ENCODE measurements at regions not wholly inside any gene's neighbourhood (a gene's known extent, or its start where the extent isn't known, plus 50 kb on each side); places are given as distances from the start of the nearest gene placed in this dataset.
A peak's percentile ranks its signal among the peaks of the same experiment; 100 is the strongest.

GRCh38 chr4:123259676-123260646, 136.6 kb upstream of the SPRY1 start:
- DNase-seq (no peak), ATAC-seq (ENCODE audit: low read depth in 2 of 2) (no peak)
- H3K9me3 Mint-ChIP-seq = no peaks in the 10 kb centered on the region
- peak overlapping the region in 5 of 8 donors; percentile 11 to 63 (median 17) for H3K4me3 Mint-ChIP-seq
- no peaks in the 10 kb centered on the region for H3K27me3 Mint-ChIP-seq
- H3K36me3 Mint-ChIP-seq = peaks cover 9 to 37% of the 10 kb centered on the region in 2 donors
- H3K27ac Mint-ChIP-seq = peak overlapping the region in 3 of 6 donors; percentile 23 to 53 (median 32)
- H3K4me1 Mint-ChIP-seq = peaks cover 23 to 30% (median 27%) of the 10 kb centered on the region in 3 donors

- Mint-ChIP-seq H3K4me1 (peaks cover 23 to 30% (median 27%) of the 10 kb centered on the region in 3 donors), H3K36me3 (peaks cover 9 to 37% of the 10 kb centered on the region in 2 donors), H3K9me3 (no peaks in the 10 kb centered on the region), H3K27ac (peak overlapping the region in 2 of 6 donors; percentile 2 to 53), H3K27me3 (no peaks in the 10 kb centered on the region), H3K4me3 (peak overlapping the region in 5 of 8 donors; percentile 11 to 63 (median 17))
- ATAC-seq (ENCODE audit: low read depth in 2 of 2) (no peak), DNase-seq (no peak)
Measured at GRCh38 chr4:123260653-123261052, 135.9 kb upstream of the SPRY1 start.

GRCh38 chr4:123262080-123262479, 134.5 kb upstream of the SPRY1 start:
- Mint-ChIP-seq H3K27ac (peak overlapping the region in 2 of 6 donors; percentile 65 to 87), H3K9me3 (no peaks in the 10 kb centered on the region), H3K36me3 (peaks cover 8 to 25% of the 10 kb centered on the region in 2 donors), H3K27me3 (no peaks in the 10 kb centered on the region), H3K4me3 (no peak overlapping the region), H3K4me1 (peaks cover 23 to 30% (median 27%) of the 10 kb centered on the region in 3 donors)
- ATAC-seq (ENCODE audit: low read depth in 2 of 2) (no peak), DNase-seq (no peak)

DNA sequence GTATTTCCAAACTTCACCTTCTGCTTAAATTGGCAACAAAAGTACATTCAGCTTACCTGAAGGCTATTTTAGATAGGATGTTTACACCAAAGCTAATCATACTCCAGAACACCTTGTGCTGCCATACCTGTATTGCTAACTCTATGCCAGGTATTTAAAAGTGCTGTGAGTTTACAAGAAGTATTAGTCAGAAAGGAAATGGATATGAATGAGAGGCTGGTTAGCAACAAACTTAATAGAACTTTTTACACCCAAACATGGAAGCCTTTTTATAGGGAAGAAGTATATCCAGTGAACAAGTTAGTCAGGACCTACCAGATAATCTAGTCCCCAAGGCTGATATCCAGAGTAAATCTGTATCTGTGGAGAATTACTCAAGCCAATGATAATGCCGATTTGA, 131.2 kb upstream of the SPRY1 start:
- no peak for ATAC-seq (ENCODE audit: low read depth in 2 of 2)
- Mint-ChIP-seq H3K4me3 (no peak overlapping the region), H3K4me1 (peaks cover 1 to 5% (median 4%) of the 10 kb centered on the region in 3 donors), H3K9me3 (no peaks in the 10 kb centered on the region), H3K27me3 (no peaks in the 10 kb centered on the region), H3K27ac (no peak overlapping the region), H3K36me3 (peaks cover 0 to 28% of the 10 kb centered on the region in 2 donors)
- no peak for DNase-seq

GRCh38 chr4:123266221-123266620, 130.4 kb upstream of the SPRY1 start:
- ATAC-seq (ENCODE audit: low read depth in 2 of 2) = no peak
- Mint-ChIP-seq H3K4me3 (no peak overlapping the region), H3K27me3 (no peaks in the 10 kb centered on the region), H3K4me1 (no peaks in the 10 kb centered on the region), H3K9me3 (no peaks in the 10 kb centered on the region), H3K27ac (no peak overlapping the region), H3K36me3 (peaks cover 0 to 23% of the 10 kb centered on the region in 2 donors)
- DNase-seq = no peak

GRCh38 chr4:123278755-123279154, 117.8 kb upstream of the SPRY1 start:
- Mint-ChIP-seq H3K9me3 (peaks cover 0 to 6% (median 2%) of the 10 kb centered on the region in 7 donors), H3K4me1 (peaks cover 0 to 2% (median 1%) of the 10 kb centered on the region in 3 donors), H3K4me3 (no peak overlapping the region), H3K27me3 (no peaks in the 10 kb centered on the region), H3K36me3 (peaks cover 8 to 27% of the 10 kb centered on the region in 2 donors), H3K27ac (no peak overlapping the region)
- no peak for ATAC-seq (ENCODE audit: low read depth in 2 of 2)
- DNase-seq = no peak

GRCh38 chr4:123283371-123283895, 113.2 kb upstream of the SPRY1 start:
- Mint-ChIP-seq H3K4me3 (no peak overlapping the region), H3K9me3 (peaks cover 0 to 6% (median 3%) of the 10 kb centered on the region in 7 donors), H3K27me3 (no peaks in the 10 kb centered on the region), H3K27ac (no peak overlapping the region), H3K36me3 (peaks cover 10 to 19% of the 10 kb centered on the region in 2 donors), H3K4me1 (peaks cover 9 to 27% (median 15%) of the 10 kb centered on the region in 3 donors)
- ATAC-seq (ENCODE audit: low read depth in 2 of 2) = no peak
- no peak for DNase-seq

DNA sequence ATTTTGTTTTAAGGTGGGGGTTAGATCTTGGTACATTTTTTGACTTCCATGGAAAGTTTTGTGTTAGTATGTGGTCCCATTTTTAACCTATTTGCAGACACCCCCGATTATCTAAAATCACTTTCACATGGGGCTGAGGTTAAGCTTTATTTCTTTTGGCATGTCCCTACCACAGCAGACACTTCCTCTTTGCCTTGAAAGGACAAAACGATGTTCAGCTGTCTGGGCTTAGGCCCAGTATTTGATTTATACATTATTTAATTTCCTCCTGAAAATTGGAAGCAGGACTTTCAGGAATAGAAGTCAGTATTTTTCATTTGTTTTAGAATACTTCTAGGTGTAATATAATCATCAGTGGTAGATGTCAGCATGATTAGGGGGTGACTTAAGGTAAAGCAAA, 112.4 kb upstream of the SPRY1 start:
- no peak overlapping the region for H3K27ac Mint-ChIP-seq

DNA sequence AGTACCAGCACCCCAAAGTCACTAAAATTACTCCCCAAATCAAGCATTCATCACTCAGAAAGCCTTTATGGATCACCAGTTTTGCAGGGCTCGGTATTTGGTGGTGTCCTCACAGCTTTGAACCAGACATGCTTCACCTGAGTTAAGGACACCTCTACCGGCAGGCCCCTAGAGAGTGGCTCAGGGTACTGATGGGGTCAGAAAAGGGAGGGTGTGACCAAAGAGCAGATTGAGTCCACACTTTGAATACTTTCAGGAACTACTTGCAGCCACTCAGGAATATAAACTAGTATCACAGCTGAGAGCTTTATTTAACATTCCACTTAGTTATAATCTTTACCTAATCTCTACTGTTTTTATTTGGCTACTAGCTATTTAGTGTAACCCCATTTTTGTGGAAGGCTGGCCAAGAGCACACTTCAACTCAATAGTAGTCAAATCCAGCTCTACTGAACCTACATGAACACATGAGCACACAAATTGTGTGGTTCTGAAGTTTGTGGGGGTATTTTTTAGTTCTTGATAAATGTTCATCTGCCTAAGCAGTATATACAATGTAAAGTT, 109.6 kb upstream of the SPRY1 start:
- no peak overlapping the region for H3K27ac Mint-ChIP-seq
- DNase-seq (no peak), ATAC-seq (ENCODE audit: low read depth in 2 of 2) (no peak)
- H3K36me3 Mint-ChIP-seq = peaks cover 40 to 41% of the 10 kb centered on the region in 2 donors
- H3K9me3 Mint-ChIP-seq = peaks cover 18 to 38% (median 31%) of the 10 kb centered on the region in 7 donors
- peaks cover 11 to 31% (median 16%) of the 10 kb centered on the region in 3 donors for H3K4me1 Mint-ChIP-seq
- peak overlapping the region in 1 of 8 donors; percentile 21 for H3K4me3 Mint-ChIP-seq
- no peaks in the 10 kb centered on the region for H3K27me3 Mint-ChIP-seq

More for the DNA sequence above, 112.4 kb upstream of the SPRY1 start:
- Mint-ChIP-seq H3K36me3 (peaks cover 13 to 23% of the 10 kb centered on the region in 2 donors), H3K4me3 (no peak overlapping the region), H3K27me3 (no peaks in the 10 kb centered on the region), H3K4me1 (peaks cover 11 to 31% (median 16%) of the 10 kb centered on the region in 3 donors), H3K9me3 (peaks cover 0 to 10% (median 6%) of the 10 kb centered on the region in 7 donors)
- no peak for DNase-seq
- ATAC-seq (ENCODE audit: low read depth in 2 of 2) = no peak

DNA sequence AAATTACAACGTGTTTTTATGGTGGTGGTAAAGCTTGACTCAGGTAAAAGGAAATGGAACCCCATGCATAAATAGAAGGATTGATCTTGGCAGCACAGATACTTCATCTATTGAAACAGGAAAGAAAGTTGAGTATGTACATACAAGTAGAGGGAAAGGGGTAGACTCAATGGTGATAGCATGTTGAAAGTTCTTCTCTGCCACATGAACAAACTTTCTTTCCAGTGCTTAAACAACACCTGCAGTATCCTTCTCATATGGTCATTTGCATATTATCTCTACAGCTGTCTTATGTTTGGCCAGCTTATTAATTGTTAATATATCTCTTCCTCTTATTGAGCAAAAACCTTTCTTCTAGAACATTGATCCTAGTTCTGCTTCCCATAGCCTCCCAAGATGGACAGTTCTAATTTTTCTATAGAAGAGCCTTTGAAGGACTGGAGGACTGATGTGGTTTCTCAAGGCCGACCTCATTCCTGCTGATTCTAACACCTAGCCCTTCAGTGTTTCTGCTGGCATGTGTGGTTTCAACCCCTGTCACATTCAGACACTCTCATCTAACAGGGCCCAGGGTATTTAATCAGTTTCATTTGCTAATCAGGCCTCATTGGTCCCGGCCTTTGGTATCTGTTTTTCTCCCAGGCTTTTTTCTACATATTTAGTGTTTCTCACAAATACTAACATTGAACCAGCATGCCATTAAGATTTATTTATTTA, 108.1 kb upstream of the SPRY1 start:
- no peak for DNase-seq
- peak overlapping the region in 1 of 8 donors; percentile 54 for H3K4me3 Mint-ChIP-seq
- H3K4me1 Mint-ChIP-seq = peaks cover 11 to 31% (median 16%) of the 10 kb centered on the region in 3 donors
- peak overlapping the region in 2 of 6 donors; percentile 44 to 71 for H3K27ac Mint-ChIP-seq
- H3K9me3 Mint-ChIP-seq = peaks cover 18 to 47% (median 39%) of the 10 kb centered on the region in 7 donors
- no peaks in the 10 kb centered on the region for H3K27me3 Mint-ChIP-seq
- peak in 1 of 2 donors; percentile 18 for ATAC-seq (ENCODE audit: low read depth in 2 of 2)
- H3K36me3 Mint-ChIP-seq = peaks cover 40 to 45% of the 10 kb centered on the region in 2 donors

- H3K4me3 Mint-ChIP-seq = no peak overlapping the region
- H3K36me3 Mint-ChIP-seq = peaks cover 45 to 57% of the 10 kb centered on the region in 2 donors
- DNase-seq (no peak), ATAC-seq (ENCODE audit: low read depth in 2 of 2) (no peak)
- peaks cover 18 to 55% (median 43%) of the 10 kb centered on the region in 7 donors for H3K9me3 Mint-ChIP-seq
- no peaks in the 10 kb centered on the region for H3K27me3 Mint-ChIP-seq
- peaks cover 11 to 24% (median 12%) of the 10 kb centered on the region in 3 donors for H3K4me1 Mint-ChIP-seq
- no peak overlapping the region for H3K27ac Mint-ChIP-seq
Measured at GRCh38 chr4:123291329-123291728, 105.3 kb upstream of the SPRY1 start.

GRCh38 chr4:123297836-123298235, 98.8 kb upstream of the SPRY1 start:
- peaks cover 0 to 10% (median 6%) of the 10 kb centered on the region in 7 donors for H3K9me3 Mint-ChIP-seq
- peaks cover 0 to 6% (median 0%) of the 10 kb centered on the region in 3 donors for H3K4me1 Mint-ChIP-seq
- DNase-seq (no peak), ATAC-seq (ENCODE audit: low read depth in 2 of 2) (peak in 1 of 2 donors; percentile 30)
- H3K36me3 Mint-ChIP-seq = peaks cover 0 to 23% of the 10 kb centered on the region in 2 donors
- H3K27me3 Mint-ChIP-seq = no peaks in the 10 kb centered on the region
- H3K4me3 Mint-ChIP-seq = peak overlapping the region in 2 of 8 donors; percentile 35 to 36
- H3K27ac Mint-ChIP-seq = peak overlapping the region in 2 of 6 donors; percentile 64 to 65

DNA sequence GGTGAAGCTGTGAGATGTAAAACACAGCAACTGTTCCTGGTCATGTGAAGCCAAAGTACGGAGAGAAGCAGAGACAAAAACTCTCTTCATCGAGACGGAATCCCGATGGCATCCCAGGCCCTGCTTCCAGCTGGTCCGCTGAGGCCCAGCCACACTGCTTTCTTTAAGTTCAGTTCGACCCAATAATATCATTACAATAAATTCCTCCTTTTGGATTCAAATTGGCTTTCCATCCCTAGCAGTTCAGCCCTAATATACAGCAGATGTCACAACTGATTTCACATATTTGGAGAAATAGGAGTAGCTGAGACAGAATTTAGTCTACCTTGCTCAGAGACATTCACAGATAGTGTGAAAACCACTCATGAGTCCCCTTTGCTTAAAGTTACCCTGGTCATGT, 98.3 kb upstream of the SPRY1 start:
- Mint-ChIP-seq H3K4me1 (peaks cover 0 to 6% (median 0%) of the 10 kb centered on the region in 3 donors), H3K27me3 (no peaks in the 10 kb centered on the region), H3K4me3 (peak overlapping the region in 1 of 8 donors; percentile 33), H3K27ac (no peak overlapping the region), H3K9me3 (peaks cover 0 to 10% (median 5%) of the 10 kb centered on the region in 7 donors), H3K36me3 (peaks cover 0 to 23% of the 10 kb centered on the region in 2 donors)
- no peak for DNase-seq
- no peak for ATAC-seq (ENCODE audit: low read depth in 2 of 2)

Data from naive B cell (primary cell).